HG03066 (cell line): ENCODE measurements at regions not wholly inside any gene's neighbourhood (a gene's known extent, or its start where the extent isn't known, plus 50 kb on each side); places are given as distances from the start of the nearest gene placed in this dataset.

Experiments
- ATAC-seq: cut with Tn5 transposase; IDR thresholded peaks from one replicate; pipeline ENCODE4 v1.9.1; 2021; ENCODE audit warnings: low read depth; ENCODE audit not compliant: unreplicated experiment

DNA sequence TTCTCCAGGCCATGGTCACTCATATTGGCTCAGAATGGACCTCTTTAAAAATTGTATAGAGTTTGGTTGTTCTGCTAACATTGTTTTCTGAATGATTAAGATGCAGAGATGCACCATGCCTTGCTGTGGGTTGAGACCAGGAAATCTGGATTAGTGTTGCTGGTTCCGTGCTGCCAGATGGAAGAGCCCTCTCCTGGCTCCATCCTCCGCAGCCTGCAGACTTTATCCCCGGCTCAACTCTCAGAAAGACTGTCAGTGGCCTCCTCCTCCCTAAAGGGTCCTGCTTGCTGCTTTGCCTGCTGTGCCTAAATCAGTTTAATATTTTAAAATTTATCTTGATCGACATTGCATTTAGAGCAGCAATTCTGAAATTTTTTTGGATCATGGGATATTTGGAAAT is 196.7 kb downstream of the TENT4A start:
- no peak for ATAC-seq

DNA sequence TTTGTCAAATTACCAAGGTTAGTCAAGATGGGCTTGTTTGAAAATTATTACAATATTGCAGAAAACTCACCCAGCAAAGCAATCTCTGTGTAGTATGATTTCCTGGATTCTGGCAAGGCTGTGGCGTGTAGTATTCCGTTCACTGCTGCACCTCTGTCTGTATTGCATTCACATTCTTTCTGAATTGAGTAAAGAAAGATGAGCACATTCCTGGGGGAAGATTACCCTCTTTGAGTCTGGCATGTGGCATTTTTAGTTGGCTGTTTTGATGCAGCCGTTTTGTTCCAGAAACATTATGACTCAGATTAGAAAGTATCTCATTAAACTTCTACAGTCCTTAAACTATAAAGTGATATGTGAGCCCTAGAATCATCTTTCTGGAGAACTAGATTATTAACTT is 197.7 kb downstream of the TENT4A start:
- no peak for ATAC-seq

DNA sequence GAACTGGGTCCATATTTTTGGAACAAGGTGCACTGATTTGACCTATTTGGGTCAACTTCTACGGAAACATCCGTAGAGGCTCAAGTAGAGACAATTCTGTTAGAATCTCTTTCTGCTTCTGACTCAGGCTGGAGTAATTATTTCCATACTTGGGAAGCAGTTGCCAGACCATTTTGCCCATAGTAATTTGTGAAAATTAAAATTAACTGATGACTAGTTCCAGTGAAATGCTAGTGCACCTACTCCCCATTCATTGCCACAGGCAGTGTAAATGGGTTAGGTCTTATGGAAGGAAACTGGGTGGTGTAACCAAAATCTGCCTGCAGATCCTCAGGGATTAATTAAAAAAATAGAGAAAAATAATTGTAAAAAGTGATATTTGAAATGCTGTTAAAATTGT is 201.1 kb downstream of the TENT4A start:
- no peak for ATAC-seq

DNA sequence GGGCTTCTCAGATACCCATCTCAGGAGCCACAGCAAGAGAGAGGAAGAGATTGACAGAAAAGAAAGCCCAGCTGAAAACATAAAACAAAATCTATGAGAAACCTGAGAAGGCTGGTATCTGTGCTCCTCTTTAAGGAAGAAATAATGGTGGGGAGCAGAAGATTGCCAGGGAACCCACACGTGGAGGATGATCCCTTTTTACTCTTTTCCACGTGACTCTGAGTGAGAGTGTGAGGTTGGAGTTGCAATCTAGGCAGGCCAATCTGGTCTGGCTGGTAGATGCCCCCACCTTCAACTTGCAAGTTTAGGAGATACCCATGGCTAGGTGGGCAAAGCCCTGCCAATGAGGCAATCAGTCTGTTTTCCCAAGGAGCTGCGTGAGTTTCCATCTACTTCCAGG is 202.3 kb downstream of the TENT4A start:
- no peak for ATAC-seq

DNA sequence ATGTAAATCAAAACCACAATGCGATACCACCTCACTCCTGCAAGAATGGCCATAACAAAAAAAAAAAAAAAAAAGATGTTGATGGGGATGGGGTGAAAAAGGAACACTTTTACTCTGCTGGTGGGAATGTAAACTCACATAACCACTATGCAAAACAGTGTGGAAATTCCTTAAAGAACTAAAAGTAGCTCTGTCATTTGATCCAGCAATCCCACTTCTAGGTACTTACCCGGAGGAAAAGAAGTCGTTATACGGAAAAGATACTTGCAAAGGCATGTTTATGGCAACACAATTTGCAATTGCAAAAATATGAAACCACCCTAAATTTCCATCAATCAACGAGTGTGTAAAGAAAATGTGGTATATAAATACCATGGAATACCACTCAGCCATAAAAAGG is 205.0 kb downstream of the TENT4A start:
- ATAC-seq: no peak

DNA sequence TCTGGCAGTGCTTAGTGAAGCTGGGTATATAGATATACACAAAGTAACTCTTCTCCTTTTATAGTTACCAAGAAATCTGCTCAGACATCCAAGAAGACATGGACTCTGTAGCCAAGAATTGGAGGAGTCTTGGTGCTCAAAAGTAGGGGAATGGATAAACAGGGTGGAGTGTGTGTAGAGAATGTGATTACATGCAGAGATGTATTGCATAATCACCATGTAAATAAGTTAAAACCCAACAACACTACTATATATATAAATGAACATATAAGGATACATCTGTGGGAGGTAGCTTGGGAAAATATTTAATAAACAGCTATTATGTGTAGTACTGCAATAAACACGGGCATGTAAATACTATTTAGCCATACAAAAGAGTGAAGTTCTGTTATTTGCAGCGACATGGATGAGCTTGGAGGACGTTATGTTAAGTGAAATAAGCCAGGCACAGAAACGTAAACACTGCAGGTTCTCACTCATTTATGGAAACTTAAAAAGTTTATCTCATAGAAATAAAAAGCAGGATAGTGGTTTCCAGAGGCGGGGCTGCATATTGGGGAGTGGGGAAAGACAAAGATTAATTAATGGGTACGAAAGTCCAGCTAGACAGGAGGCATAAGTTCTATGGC is 207.5 kb downstream of the TENT4A start:
- ATAC-seq: no peak

DNA sequence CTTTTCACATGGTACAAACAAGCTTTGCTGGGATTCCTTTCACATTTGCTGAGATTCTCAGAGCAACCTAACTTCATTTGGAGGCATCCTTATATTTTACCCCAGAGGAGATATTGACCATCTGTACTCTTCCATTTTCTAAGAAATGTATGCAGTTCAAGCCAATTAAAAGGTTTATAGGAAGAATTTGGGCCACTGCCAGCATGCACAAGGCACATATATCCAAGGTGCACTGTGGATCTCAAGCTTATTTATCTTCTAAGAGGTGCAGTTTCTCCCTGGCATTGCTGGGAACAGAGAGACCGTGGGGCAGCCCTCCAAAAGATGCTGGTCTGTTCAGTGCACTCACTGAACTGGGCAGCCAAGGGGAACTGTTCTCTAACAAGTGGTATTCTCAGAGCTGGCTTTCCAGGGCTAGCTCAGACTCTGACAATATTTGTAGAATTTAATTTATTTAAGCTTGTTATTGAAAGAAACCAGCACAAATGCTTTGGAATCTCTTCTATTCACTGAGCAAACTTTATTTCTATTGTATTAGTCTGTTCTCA is 213.3 kb downstream of the TENT4A start:
- ATAC-seq: no peak

DNA sequence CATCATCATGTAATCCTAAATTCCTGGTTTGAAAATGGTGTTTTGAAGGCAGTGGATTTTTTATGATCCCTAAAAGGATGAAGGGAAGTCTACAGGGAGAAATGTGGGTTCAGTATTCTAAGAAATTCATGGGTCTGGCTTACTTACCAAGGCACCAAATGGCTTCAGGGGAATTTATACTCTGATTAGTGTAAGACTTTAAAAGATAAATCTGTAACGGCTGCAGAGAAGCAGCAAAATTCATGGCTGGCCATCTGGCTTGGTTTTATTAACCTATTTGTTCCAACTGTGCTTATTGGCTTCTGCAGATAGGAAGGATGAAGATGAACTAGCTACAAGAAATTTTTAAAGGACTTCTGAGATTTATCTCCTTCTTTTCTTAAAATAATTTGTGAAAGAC is 222.8 kb downstream of the TENT4A start:
- no peak for ATAC-seq

DNA sequence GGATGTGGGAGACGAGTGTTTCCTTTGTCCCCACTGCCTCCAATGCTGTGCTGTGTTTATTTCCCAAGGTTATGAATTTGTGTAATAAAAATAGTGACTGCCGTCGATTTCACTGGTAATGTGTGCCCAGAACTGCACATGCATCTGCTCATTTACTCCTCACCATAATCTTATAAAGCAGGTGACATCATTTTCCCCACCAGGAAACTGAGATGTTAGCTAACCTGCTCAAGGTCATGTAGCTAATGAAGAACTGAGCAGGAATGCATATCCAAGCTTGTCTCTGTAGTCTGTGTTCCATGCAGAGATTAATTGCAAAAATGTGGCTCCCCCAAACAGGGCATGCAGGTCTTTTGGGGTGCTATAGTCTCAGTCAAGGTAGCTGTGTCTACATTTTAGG is 224.4 kb downstream of the TENT4A start:
- ATAC-seq: no peak

DNA sequence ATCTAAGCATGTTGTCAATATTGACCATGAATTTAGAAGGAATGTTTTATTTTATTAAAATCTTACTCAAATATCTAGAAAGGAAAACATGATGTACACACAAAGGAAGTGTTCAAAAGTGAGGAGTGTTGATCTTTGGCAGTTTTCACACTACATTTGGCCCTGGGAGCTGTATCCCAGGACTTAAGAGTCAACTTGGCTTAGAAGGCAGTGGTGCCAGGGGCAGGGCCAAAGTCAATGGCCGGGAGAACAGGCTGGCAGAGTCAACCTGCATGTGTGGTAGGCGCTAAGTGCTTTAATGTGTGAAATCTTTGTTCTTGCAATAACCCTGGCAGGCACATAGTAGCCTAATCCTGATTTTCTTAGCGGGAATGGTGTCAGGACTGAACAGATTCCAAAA is 228.4 kb downstream of the TENT4A start:
- ATAC-seq: no peak

DNA sequence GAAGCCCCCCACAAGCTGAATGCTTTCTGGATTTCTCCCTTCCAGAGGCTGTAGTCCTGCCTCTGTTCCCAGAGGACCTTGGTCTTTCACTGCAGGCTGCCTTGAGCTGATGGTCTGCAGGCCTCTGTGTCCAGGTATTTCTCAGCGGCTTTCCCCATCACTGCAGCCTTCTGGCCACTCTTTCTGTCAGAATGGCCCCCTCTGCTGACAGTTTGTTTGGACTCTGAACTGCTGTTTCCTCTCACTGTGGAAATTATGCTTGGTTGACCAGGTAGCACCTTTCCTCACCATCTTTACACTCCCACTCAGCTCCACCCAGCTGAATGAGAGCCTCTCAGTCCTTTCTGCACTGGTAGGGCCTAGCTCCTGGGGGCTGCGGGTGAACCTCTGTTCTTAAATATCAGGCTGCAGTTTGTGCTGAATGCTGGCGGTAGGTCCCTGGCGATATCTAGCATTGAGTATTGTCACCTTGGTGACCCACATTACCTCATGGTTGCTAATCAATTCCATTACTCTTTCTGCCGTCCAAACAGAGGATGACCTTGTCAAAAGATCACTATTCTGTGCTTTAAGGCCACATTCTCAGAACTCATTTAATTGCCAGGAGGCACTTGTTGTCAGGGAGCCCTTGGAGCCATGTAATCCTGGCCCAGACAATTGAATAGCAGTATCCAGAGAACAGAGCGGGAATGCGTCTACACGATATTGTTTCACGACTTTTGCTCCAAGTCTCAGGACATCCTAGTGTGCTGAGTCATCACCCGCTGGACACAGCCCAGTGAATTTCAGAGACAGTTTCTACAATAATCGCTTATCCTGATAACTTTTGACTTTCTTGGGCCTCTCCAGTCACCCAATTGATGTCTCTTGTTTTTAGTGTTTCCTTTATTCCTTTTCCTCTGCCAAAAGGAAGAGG is 230.2 kb downstream of the TENT4A start:
- ATAC-seq: no peak

DNA sequence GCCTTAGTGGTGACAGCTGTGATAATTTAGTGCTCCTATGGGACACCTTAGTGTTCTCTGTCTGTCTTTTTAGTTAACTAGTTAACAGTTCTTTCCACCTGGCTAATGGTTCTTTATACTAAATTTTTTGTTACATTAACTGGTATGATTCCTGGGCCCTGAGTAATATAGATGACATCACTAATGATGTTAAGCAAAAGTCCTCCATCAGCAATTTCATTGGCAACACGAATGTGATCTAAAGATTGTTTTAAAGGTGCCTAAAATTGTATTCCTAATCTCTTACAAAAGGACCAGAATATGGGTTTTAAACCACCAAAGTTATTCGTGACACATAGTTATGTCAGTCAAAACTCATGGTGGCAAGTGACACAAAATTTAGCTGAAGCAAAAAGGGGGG is 235.3 kb downstream of the TENT4A start:
- ATAC-seq: no peak

DNA sequence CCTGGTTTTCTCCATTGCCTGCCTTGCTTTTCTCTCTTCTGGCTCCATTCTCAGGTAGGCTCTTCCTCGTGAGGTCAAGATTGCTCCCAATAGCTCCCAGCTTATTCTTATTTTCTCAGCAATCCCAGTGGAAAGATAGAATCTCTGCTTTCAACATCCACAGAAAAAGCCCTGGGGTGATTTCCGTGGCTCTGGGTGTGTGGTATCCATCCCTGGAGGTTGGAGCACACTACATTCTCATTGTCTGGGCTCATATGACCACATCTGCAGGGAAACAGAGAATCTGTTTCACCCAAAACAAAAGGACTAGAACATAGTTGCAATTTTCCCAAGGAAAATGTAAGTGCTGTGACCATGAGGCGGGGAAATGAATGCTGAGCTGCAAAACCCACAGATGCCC is 236.0 kb downstream of the TENT4A start:
- ATAC-seq: no peak

DNA sequence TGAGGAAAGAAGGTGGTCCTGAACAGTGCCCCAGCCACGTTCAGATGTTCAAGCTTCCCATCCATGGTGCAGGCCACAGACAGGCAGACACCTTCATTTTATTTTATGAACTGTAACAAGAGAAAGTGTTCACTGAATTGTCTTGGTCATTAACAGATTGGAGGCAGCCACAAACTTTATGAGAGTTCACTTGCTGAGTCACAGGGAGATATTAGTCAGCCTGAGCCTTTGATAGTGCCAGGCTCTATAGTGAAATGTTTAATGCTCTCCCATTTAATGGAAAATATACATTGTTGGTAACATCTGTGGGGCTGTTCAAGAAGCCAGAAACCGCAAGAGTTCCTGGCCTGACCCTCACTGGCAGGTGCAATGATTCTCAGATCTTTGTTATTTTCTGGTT is 237.0 kb downstream of the TENT4A start:
- no peak for ATAC-seq

DNA sequence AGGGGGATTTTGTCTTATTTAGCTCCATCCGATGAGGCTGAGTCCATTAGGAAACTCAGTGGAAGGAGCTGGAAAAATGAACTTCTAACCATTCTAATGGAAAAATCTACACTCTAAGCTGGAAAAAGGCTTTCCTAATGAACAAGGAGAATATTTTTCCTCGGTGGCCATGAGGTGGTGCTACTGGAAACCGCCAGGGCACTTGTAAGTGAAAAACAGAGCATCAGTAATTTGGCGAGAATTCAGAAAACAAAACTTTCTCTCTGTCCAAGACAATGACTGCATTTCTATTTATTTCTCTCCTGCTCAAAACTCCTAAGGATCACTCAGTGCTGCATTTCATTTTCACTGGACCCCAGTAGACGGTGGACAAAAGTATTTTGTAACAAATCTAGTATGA is 237.6 kb downstream of the TENT4A start:
- ATAC-seq: no peak

DNA sequence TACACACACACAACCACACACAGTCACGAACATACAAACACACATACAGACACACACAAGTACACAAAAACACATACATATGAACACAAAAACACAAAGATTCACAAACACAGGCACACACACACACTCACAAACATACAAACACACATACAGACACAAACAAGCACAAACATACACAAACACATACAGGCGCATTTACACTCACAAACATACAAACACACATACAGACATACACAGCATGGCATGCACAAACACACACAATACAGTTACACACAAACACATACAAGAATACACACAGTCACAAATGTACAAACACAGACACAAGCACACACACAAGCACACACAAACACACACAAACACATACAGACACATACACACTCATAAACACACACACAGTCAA is 247.9 kb downstream of the TENT4A start:
- no peak for ATAC-seq

DNA sequence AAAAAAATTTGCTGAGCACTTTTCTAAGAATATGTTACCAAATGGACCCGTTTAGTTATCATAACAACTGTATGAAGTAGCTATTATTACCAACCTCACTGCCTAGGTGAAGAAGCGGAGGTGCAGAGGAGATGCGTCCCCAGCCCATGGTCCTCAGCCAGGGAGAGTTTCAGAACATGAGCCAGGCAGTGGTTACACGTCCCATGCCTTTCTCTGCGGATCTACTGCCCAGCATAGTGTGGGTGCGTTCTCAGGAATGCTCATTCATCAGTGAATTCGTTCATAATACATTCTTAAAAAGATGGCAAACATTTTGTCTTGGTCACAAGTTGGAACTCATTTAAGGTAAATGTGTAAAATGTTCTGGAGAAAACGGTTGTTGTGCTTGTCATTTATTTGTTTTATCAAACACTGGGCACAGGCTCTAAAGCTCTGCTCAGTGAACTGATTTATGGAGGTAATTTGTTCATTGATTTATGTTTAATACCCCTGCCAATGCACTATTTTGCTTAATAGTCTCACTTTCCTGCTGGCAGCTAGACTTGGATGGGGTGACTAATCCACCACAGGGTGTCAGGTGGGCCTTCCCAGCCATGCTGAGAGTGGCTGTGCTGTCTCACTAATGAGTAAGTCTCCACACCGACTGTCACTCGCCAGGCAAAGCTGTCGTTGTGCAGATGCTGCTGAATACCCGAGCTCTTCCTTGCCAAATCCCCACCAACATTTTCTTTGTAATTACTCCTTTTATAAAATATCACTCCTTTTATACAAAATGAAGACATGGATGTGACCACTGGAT is 248.8 kb downstream of the TENT4A start:
- no peak for ATAC-seq

DNA sequence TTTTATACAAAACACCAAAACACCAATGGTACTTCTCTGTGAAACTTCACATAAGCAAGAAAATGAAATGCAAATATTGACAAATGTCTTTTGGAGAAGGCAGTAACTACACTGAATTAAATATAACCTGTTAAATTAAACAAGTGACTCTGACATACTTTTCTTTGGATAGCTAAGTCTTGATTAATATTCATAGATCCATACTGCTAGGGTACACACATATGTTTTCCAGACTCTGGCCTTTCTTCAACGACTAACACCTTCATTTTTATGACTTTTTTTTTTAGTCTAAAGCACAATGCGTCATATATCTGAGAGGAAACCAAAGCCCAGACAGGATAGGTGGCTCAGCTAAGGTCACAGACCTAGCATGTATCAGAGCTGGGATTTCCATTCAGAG is 263.7 kb downstream of the TENT4A start:
- no peak for ATAC-seq

DNA sequence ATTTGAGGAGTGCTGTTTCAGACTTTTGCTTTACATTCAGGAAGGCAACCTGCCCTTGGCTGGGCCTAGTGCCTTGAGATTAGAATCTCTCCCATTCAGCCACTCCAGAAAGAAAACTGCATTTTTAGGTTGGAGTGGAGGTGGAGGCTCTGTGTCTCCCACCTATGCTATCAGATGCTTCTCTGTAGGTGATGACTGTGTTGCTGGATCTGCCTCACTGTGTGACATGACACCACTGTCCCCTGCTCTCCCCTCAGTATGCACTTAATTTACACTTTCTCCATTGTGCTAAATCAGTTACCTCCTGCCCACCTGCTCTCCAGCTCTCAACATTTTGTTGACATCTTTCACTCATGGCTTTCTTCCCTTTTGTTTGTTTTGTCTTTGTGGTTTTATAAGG is 265.8 kb downstream of the TENT4A start:
- ATAC-seq: no peak

DNA sequence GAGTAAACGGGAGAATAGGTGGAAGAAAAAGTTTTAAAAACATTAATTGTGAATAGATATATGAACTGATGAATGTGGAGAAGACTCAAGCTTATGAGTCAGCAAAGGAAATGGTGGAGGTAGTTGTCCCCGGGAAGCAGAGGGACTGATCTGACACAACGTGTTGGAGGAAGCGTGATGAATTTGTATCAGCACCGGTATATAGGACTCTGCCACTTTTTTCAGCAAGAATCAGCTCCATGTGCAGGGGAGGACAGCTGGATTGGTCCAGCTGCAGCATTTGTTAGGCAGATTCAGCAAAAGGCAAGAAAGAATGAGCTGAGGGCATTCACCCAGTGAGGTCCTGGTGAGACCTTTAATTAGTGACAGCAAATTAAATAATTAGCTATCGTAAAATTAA is 276.0 kb downstream of the TENT4A start:
- no peak for ATAC-seq

DNA sequence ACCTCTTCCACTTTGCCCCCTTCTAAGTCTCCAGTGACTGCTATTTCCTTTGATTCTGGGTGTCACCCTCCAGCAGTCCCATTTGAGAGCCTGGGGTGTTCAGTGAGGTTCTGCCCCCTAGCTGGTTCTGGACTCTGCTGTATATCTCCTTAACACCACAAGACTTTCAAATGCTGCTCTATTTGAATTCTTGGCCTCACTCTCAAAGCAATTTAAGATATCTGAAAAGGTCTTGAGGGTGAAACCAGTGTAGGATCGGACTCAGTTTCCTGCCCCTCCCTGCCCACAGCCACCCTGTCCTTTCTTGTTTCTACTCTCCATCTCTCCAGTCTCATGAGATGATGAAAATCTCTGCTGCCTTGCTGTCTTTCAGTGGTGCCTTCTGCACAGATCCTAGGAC is 280.9 kb downstream of the TENT4A start:
- no peak for ATAC-seq
